Transverse colon (tissue), 4 donors: ENCODE measurements at regions not wholly inside any gene's neighbourhood (a gene's known extent, or its start where the extent isn't known, plus 50 kb on each side); places are given as distances from the start of the nearest gene placed in this dataset.

Experiments
- DNase-seq: peaks from one replicate; pipeline ENCODE4 v3.0.0-alpha.2; 2019
- H3K27ac ChIP-seq, 4 donors: fragments of 200-600 bp; sonication (generic); 2 replicates each; pipeline ENCODE4 v1.5.1; 2016 to 2018; ENCODE audit warnings: inconsistent platforms in 4 of 4
- H3K27me3 ChIP-seq: fragments of 200-600 bp; sonication (generic); 2 replicates; pipeline ENCODE4 v1.5.1; 2017; ENCODE audit warnings: inconsistent platforms
- H3K36me3 ChIP-seq, 4 donors: fragments of 200-600 bp; sonication (generic); 2 replicates each; pipeline ENCODE4 v1.5.1; 2017 to 2019; ENCODE audit warnings: inconsistent platforms in 4 of 4
- H3K4me1 ChIP-seq, 4 donors: fragments of 200-600 bp; sonication (generic); 2 replicates each; pipeline ENCODE4 v1.5.1; 2017 to 2020; ENCODE audit warnings: inconsistent platforms in 4 of 4
- H3K4me3 ChIP-seq, 4 donors: fragments of 200-600 bp; sonication (generic); 1 replicate in 1 of 4; 2 replicates in 3 of 4; pipeline versions ENCODE4 v1.5.1 to v1.6.1; 2017 to 2019; ENCODE audit warnings: inconsistent platforms in 4 of 4
- H3K9me3 ChIP-seq, 2 donors: fragments of 200-600 bp; sonication (generic); 2 replicates each; pipeline ENCODE4 v1.5.1; 2017 to 2019; ENCODE audit warnings: inconsistent platforms in 2 of 2
- EP300 ChIP-seq: sonication (generic); formaldehyde crosslinking; IDR thresholded peaks from one replicate; pipeline ENCODE4 v1.6.1; 2017; ENCODE audit warnings: antibody characterized with exemption, low read depth
- POLR2A ChIP-seq: fragments of 450-650 bp; IDR thresholded peaks from one replicate; pipeline ENCODE4 v1.6.1; 2016; ENCODE audit warnings: antibody characterized with exemption, mild to moderate bottlenecking, moderate library complexity
- POLR2AphosphoS5 ChIP-seq, 3 donors: sonication (generic); formaldehyde crosslinking; IDR thresholded peaks; one replicate each; pipeline ENCODE4 v1.6.1; 2016; ENCODE audit warnings: antibody characterized with exemption in 3 of 3
- WGBS, 2 donors: methylation state at CpG; one replicate each; pipeline ENCODE4 v1.1.5; 2018; ENCODE audit warnings: low coverage in 1 of 2; 5-methylcytosine and 5-hydroxymethylcytosine counted together
- in situ Hi-C, 4 donors: fragments of 200-750 bp; cut with MboI; loops; one replicate each; pipeline versions ENCODE4 v1.15.0 to v1.15.1; 2017; ENCODE audit warnings: low sequenced_read_pairs in 3 of 4, low pct_ligation_motif_present in 1 of 4, low pct_unique_long_range_greater_than_20kb in 1 of 4
- intact Hi-C: fragments of 100-400 bp; cut with DNase I; formaldehyde crosslinking; loops from one replicate; pipeline ENCODE4 v1.15.1; 2023; ENCODE audit warnings: low total_unique reads
- TF ChIP-seq, protein P1 (sequence below), 5 experiments: fragments of 200-600 bp in 3 of 5; fragments of 450-650 bp in 2 of 5; sonication (generic) in 3 of 5; IDR thresholded peaks; 1 replicate in 2 of 5; 2 replicates in 3 of 5; pipeline ENCODE4 v1.5.1; 2016 to 2017; ENCODE audit warnings: antibody characterized with exemption in 5 of 5, inconsistent platforms in 3 of 5, mild to moderate bottlenecking in 2 of 5, moderate library complexity in 1 of 5

DNA sequence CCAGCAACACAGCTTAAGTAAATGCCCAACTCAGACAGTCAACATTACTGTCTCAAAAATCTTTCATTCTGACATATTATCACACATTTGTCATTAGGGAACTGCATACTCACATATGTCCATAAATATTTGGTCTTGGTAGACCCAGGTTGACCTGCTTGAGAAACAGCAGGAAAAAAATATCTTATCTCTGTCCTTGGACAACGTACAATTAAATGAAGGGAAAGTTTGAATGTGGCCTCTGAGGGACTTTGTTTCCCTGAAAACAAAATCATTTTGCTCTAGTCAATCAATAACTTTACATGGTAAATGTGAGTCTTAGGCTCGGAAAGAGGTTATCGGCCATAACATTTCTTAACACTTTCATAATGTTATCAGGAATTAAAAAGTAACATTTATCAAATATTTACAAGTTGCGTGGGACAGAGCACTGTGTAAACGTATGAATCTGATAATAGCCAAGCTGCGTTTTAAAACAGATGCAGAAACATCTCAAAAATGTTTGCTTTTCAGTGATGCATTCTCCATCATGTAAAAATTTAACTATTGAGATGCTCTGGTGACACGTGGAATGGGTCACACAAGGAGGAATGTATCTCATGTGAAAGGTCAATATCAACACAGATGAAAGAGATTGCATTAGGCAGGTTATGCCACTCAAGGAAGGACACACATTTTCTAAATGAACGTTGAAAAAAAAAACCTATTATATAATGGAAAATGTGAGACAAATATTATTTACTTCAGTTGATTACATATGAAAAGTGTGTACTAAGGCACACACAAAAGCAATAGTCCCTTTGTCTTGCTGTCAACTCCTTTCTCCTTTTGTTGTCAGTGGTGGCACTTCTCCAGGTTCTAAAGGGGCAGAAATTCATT, 304.4 kb downstream of the WDR72 start:
- Histone ChIP-seq H3K27ac (no peak overlapping the region), H3K9me3 (no peaks in the 10 kb centered on the region), H3K4me3 (no peak overlapping the region), H3K4me1 (peaks cover 2 to 30% (median 8%) of the 10 kb centered on the region in 4 donors), H3K27me3 (no peaks in the 10 kb centered on the region), H3K36me3 (no peaks in the 10 kb centered on the region)
- no peak for TF ChIP-seq EP300
- TF ChIP-seq POLR2AphosphoS5 (IDR thresholded peaks at IDR 0.05), result no peak
- TF ChIP-seq, protein P1, sequence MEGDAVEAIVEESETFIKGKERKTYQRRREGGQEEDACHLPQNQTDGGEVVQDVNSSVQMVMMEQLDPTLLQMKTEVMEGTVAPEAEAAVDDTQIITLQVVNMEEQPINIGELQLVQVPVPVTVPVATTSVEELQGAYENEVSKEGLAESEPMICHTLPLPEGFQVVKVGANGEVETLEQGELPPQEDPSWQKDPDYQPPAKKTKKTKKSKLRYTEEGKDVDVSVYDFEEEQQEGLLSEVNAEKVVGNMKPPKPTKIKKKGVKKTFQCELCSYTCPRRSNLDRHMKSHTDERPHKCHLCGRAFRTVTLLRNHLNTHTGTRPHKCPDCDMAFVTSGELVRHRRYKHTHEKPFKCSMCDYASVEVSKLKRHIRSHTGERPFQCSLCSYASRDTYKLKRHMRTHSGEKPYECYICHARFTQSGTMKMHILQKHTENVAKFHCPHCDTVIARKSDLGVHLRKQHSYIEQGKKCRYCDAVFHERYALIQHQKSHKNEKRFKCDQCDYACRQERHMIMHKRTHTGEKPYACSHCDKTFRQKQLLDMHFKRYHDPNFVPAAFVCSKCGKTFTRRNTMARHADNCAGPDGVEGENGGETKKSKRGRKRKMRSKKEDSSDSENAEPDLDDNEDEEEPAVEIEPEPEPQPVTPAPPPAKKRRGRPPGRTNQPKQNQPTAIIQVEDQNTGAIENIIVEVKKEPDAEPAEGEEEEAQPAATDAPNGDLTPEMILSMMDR (IDR thresholded peaks at IDR 0.05), result no peak
- no peak for TF ChIP-seq POLR2A
- in situ Hi-C loops, result no loop called here
- intact Hi-C loops, result no loop called here
- DNase-seq, result no peak
- WGBS, 2 donors, result 40 to 50% methylated on average over 8 of the region's 8 CpGs

- Histone ChIP-seq H3K27ac (no peak overlapping the region), H3K4me3 (no peak overlapping the region), H3K4me1 (peaks cover 2 to 30% (median 8%) of the 10 kb centered on the region in 4 donors), H3K9me3 (no peaks in the 10 kb centered on the region), H3K36me3 (no peaks in the 10 kb centered on the region), H3K27me3 (no peaks in the 10 kb centered on the region)
- WGBS, 2 donors, result 72 to 88% methylated on average over 5 of the region's 5 CpGs
- in situ Hi-C loops, result no loop called here
- intact Hi-C loops, result no loop called here
- TF ChIP-seq, protein P1 (IDR thresholded peaks at IDR 0.05), result no peak
- TF ChIP-seq POLR2AphosphoS5 (IDR thresholded peaks at IDR 0.05) (no peak), POLR2A (no peak), EP300 (no peak)
- DNase-seq, result no peak
Measured at GRCh38 chr15:53454535-53454842, 305.0 kb downstream of the WDR72 start.

- in situ Hi-C loops, result no loop called here
- peak; percentile 36 for DNase-seq
- intact Hi-C loops, result no loop called here
- Histone ChIP-seq H3K36me3 (no peaks in the 10 kb centered on the region), H3K27ac (peak overlapping the region; percentile 14 to 56 (median 30)), H3K27me3 (no peaks in the 10 kb centered on the region), H3K4me1 (peaks cover 2 to 33% (median 8%) of the 10 kb centered on the region in 4 donors), H3K9me3 (no peaks in the 10 kb centered on the region), H3K4me3 (no peak overlapping the region)
- WGBS, 2 donors, result 33 to 46% methylated on average over 1 to 2 of the region's 2 CpGs
- peak in 1 of 3 donors; percentile 14 for TF ChIP-seq POLR2AphosphoS5 (IDR thresholded peaks at IDR 0.05)
- no peak for TF ChIP-seq EP300
- TF ChIP-seq POLR2A, result no peak
- TF ChIP-seq, protein P1 (IDR thresholded peaks at IDR 0.05), result no peak
Measured at GRCh38 chr15:53453253-53454105, 306.0 kb downstream of the WDR72 start.

DNA sequence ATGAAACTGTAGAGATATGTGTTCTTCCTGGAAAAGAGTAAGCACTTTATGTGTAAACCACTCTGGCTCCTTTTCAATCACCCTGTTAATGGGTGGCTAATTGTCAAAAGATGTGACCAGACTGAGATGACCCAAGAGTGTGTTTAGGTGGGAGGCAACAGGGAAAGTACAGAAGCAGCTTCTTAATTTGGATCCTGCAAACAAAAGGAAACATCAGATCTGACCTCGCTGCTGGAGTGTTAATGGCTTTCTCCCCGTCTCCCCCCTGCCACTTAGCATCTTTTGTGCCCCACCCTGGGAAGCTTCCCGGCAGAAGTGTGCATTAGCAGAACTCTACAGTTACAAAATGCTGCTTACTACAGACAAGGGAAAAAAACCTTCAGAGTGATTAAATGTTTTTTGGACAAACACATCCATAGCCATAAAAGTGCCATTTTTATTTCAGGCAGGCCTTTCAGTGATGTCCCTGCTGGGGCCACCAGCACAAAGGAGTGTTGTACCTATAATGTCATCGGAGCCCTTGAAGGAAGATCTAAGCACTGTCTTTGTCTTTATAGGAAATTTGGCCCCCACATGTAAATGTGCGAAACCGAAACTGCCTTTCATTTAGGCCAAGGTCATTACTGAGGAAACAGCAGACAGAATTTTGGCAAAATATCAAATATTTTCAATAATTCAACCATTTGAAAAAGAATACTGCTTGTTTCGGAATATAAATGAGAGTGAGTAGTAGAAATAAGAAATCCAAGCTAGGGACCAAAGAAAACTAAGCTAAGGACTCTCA, 311.0 kb downstream of the WDR72 start:
- WGBS, 2 donors, result 35 to 55% methylated on average over 7 of the region's 7 CpGs
- no peak for DNase-seq
- Histone ChIP-seq H3K4me3 (no peak overlapping the region), H3K27me3 (no peaks in the 10 kb centered on the region), H3K27ac (no peak overlapping the region), H3K36me3 (no peaks in the 10 kb centered on the region), H3K9me3 (no peaks in the 10 kb centered on the region), H3K4me1 (peaks cover 2 to 26% (median 8%) of the 10 kb centered on the region in 4 donors)
- in situ Hi-C loops (no loop called here), intact Hi-C loops (no loop called here)
- TF ChIP-seq, protein P1 (IDR thresholded peaks at IDR 0.05), result no peak
